ENCODE measurements at regions not wholly inside any gene's neighbourhood (a gene's known extent, or its start where the extent isn't known, plus 50 kb on each side); places are given as distances from the start of the nearest gene placed in this dataset.

- no peak for TF ChIP-seq POLR2A (IDR thresholded peaks at IDR 0.05; ENCODE audit: low read length)
- no peak for TF ChIP-seq GATA1 (IDR thresholded peaks at IDR 0.05; ENCODE audit: low read depth, low read length)
Measured at GRCh38 chr6:121550491-121551010, 115.1 kb downstream of the GJA1 start.

Data from erythroblast (primary cell).